ENCODE measurements at regions not wholly inside any gene's neighbourhood (a gene's known extent, or its start where the extent isn't known, plus 50 kb on each side); places are given as distances from the start of the nearest gene placed in this dataset.

- TF ChIP-seq CTCF (IDR thresholded peaks at IDR 0.05) (no peak), EZH2 (IDR thresholded peaks at IDR 0.05) (no peak), EZH2phosphoT487 (IDR thresholded peaks at IDR 0.05) (no peak)
Measured at GRCh38 chr9:13508681-13509080, 229.2 kb upstream of the MPDZ start.
